IPS-15b (cell line): ENCODE measurements at regions not wholly inside any gene's neighbourhood (a gene's known extent, or its start where the extent isn't known, plus 50 kb on each side); places are given as distances from the start of the nearest gene placed in this dataset.

ENCODE experiments used
- H3K27me3 ChIP-seq: one replicate; pipeline ENCODE4 v1.6.1; 2013; ENCODE audit warnings: low read length; ENCODE audit not compliant: control insufficient read depth, insufficient read depth
- H3K36me3 ChIP-seq: one replicate; pipeline ENCODE4 v1.6.1; 2013; ENCODE audit warnings: low read length; ENCODE audit not compliant: control insufficient read depth, insufficient read depth
- H3K4me1 ChIP-seq: one replicate; pipeline ENCODE4 v1.6.1; 2013; ENCODE audit warnings: mild to moderate bottlenecking, low read length; ENCODE audit not compliant: control insufficient read depth, insufficient read depth
- H3K4me3 ChIP-seq: one replicate; pipeline ENCODE4 v1.5.1; 2013; ENCODE audit warnings: low read depth, low read length
- H3K9ac ChIP-seq: one replicate; pipeline ENCODE4 v1.6.1; 2013; ENCODE audit warnings: low read depth, mild to moderate bottlenecking, low read length
- H3K9me3 ChIP-seq: one replicate; pipeline ENCODE4 v1.6.1; 2013; ENCODE audit warnings: mild to moderate bottlenecking, low read length; ENCODE audit not compliant: control insufficient read depth, insufficient read depth

DNA sequence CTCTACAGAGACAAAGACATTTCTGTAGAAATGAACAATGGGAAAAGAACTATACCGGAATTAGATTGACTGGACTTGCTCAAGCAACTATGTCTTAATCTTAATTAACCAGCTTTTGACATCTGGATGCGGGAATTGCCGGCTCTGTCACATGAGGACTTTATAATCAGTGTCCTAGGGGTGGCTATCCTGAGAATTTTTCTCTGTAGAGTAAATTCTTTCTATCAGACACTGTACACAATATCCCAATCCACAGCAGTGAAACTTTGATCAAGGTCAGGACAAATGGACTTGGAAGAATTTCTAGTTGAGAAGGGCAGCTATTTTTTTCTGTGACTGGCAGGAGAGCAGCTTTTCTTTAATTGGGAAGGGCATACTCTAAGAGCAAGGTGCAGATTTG is 322.1 kb downstream of the HRH4 start:
- Histone ChIP-seq H3K9me3 (peaks cover 2% of the 10 kb centered on the region), H3K9ac (no peak overlapping the region), H3K36me3 (no peaks in the 10 kb centered on the region), H3K27me3 (no peaks in the 10 kb centered on the region), H3K4me3 (no peak overlapping the region), H3K4me1 (peaks cover 4% of the 10 kb centered on the region)

DNA sequence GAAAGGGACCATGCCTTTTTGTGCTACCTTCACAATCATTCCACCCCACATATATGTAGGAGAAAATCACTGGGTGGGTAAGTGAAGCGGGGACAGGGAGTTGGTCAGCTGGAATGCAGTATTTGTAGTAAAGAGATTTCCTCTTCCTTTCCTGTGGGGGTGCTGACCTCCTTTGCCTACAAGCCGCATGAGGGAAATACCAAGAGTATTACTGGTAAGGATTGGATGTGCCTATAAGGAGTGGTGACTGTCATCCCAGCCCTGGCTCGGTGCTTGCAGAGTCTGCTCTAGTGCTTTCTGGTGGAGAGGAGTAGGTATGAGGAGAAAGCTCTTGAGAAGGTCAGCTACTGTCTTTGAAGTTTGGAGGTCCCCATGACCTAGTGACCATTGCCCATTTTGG is 324.6 kb downstream of the HRH4 start:
- no peaks in the 10 kb centered on the region for H3K27me3 ChIP-seq
- no peaks in the 10 kb centered on the region for H3K36me3 ChIP-seq
- H3K4me1 ChIP-seq: no peaks in the 10 kb centered on the region
- no peak overlapping the region for H3K4me3 ChIP-seq
- H3K9me3 ChIP-seq: no peaks in the 10 kb centered on the region
- no peak overlapping the region for H3K9ac ChIP-seq

DNA sequence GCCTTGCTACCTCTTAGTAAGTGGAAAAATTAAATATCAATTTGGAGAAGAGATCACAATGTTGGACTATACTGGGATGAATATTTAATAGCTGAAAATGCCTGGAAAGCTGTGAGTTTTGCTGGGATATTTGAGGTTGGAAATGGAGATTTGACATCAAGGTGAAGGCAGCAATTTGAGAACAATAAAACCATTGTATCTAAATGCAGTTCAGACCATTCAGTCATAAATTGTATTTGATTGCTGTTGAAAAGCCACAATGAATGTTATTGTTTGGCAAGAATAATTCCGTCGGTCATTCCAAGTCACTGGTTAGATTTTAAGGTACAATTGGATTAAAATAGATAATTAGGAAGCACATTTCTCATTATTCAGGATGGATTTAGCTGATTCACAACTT is 325.6 kb downstream of the HRH4 start:
- H3K27me3 ChIP-seq: no peaks in the 10 kb centered on the region
- no peaks in the 10 kb centered on the region for H3K36me3 ChIP-seq
- no peaks in the 10 kb centered on the region for H3K9me3 ChIP-seq
- no peak overlapping the region for H3K4me3 ChIP-seq
- peaks cover 4% of the 10 kb centered on the region for H3K4me1 ChIP-seq
- H3K9ac ChIP-seq: no peak overlapping the region

DNA sequence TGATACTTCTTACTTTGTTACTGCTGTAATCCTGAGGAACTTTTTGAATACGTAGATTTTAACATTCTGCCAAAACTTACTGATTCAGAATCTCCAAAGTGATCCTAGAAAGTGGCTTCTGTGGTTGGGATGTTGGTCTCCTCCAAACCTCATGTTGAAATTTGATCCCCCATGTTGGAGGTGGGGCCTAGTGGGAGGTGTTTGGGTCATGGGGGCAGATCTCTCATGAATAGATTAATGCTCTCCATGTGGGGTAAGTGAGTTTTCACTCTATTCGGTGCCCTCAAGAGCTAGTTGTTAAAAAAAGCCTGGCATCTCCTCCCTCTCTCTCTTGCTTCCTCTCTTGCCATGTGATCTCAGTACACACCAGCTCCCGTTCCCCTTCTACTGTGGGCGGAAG is 329.9 kb downstream of the HRH4 start:
- Histone ChIP-seq H3K4me3 (no peak overlapping the region), H3K9ac (no peak overlapping the region), H3K4me1 (peaks cover 13% of the 10 kb centered on the region), H3K27me3 (no peaks in the 10 kb centered on the region), H3K36me3 (no peaks in the 10 kb centered on the region), H3K9me3 (no peaks in the 10 kb centered on the region)

DNA sequence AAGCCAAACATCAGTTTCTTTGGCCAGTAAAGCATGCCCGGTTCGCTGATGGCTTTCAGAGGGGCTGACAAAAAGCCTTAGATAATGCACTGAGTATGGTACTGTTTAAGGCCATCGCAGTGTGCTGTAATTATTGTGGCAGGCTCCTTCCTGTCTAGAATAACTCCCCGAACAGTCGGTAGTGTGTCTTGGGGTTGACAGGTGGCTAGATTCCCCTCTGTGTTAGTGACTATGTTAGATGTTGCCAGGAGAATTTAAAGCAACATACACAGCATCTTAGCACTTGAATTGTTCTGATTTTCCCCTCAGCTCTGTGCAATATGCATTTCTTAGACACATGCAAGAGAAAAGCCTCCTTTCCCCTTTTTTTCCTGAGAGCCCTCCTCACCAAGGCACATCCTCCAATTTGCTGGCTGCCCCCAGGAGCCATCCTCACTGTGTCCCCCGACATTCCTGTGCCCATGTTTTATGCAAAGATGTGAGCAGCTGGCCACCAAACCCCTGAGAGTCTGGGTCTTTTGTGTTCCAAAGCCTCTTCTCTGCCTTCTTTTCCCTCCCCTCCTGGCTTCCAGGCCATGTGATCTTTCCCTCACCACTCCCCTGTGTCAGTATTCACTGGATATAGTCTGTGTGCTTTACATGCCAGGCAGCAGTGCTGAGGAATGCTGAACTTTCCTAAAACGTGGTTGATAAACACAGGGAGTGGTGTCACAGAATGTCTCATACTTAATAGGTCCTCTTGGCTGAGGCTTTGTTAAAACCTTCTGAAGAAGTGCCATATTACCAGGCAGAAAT is 331.5 kb downstream of the HRH4 start:
- Histone ChIP-seq H3K9ac (no peak overlapping the region), H3K4me3 (no peak overlapping the region), H3K27me3 (no peaks in the 10 kb centered on the region), H3K36me3 (no peaks in the 10 kb centered on the region), H3K9me3 (no peaks in the 10 kb centered on the region), H3K4me1 (peaks cover 13% of the 10 kb centered on the region)

DNA sequence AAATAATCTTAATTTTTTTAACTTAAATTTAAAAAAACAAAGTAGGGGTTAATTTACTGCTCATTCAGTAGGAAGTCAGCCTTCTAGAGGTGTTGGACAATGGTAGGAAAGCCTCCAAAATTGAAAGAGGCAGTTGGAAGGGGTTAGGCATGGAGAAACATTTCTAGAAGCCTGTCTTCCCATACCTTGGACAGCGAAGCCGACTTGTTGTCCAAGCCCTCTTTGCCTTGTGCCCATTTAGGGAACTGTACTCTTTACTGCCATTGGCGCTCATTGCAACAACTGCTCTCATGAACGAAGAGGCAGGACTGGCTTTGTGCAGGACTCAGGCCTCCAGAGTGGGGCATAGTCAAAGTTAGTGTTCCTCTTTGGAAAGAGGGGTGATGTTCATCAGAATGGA is 333.3 kb downstream of the HRH4 start:
- H3K9ac ChIP-seq: no peak overlapping the region
- H3K9me3 ChIP-seq: no peaks in the 10 kb centered on the region
- H3K27me3 ChIP-seq: no peaks in the 10 kb centered on the region
- H3K4me3 ChIP-seq: no peak overlapping the region
- H3K36me3 ChIP-seq: no peaks in the 10 kb centered on the region
- peaks cover 13% of the 10 kb centered on the region for H3K4me1 ChIP-seq

DNA sequence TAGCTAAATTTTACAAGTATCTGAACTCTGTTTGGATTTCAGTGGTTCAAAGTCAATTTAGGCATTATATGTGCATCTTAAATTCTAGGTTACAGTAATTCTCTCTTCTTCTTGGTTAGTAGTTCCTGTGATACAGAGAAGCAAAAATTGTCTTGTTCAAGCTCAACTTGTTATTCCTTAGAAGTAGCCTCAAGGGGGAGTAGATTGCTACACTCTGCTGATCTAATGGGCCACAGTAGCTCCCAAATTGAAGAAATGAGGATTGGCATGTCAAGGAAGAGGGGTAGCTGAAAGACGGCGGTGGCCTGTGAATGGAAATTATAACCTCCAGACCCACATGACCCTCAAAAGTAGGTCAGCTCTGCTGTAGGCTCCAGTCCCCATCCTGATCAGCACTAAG is 334.7 kb downstream of the HRH4 start:
- Histone ChIP-seq H3K27me3 (no peaks in the 10 kb centered on the region), H3K9ac (no peak overlapping the region), H3K4me3 (no peak overlapping the region), H3K36me3 (no peaks in the 10 kb centered on the region), H3K9me3 (no peaks in the 10 kb centered on the region), H3K4me1 (peaks cover 18% of the 10 kb centered on the region)

DNA sequence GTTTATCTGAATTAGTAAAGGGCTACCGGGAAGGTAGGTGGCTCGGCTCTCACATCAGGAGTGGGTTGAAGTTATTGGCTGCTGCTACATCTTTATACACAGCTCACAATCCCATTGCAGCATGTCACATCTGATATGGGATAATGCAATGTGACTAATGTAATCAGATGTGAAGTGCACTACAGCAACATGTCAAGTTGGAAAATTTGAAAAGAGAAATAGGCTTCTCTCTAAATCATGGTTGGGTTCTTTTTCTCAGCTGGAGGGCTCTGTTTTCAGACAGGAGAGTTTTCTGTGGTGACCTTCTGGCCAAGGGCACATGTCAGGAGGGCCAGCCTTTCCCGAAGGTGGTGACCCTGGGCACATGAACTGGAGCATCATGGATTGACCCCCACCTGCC is 337.5 kb downstream of the HRH4 start:
- no peaks in the 10 kb centered on the region for H3K36me3 ChIP-seq
- no peaks in the 10 kb centered on the region for H3K27me3 ChIP-seq
- no peak overlapping the region for H3K4me3 ChIP-seq
- H3K4me1 ChIP-seq: peaks cover 5% of the 10 kb centered on the region
- H3K9ac ChIP-seq: no peak overlapping the region
- no peaks in the 10 kb centered on the region for H3K9me3 ChIP-seq

DNA sequence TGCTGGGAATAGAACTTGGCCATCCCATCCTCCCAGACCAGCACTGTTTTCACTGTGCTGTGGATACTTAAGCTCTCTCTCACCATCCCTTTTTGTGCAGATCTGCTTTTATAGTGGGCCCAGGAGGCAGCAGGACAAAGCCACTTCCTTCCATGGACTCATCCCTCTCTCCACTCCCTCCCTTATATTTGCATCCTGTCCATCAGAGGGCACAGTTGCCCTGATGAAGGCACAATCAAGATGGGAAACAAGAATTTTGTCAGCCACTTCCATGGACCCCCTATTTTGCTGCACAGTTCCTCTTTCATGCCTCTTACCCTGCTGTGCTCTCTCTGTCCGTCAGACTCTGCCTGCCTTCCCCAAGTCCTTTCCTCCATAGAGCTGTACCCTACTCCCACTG is 338.7 kb downstream of the HRH4 start:
- Histone ChIP-seq H3K9ac (no peak overlapping the region), H3K4me3 (no peak overlapping the region), H3K27me3 (no peaks in the 10 kb centered on the region), H3K9me3 (no peaks in the 10 kb centered on the region), H3K4me1 (peaks cover 5% of the 10 kb centered on the region), H3K36me3 (no peaks in the 10 kb centered on the region)

DNA sequence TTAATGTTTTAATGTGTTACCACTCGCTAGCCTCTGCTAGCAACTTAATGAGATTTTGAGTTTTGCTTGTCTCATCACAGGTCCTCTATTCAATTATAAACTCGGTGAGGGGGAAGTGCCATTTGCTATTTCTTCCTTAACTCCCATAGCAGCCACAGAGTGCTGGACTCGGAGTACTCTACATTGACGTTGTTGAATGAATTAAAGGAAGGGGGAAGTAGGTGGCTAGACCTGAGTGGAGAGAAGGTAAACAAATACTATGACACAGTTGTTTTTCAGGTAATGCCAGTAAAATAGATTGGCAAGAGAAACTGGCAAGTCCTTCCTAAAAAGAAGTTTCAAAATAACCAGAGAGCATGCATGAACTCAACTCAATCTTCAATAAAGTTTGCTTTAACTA is 339.3 kb downstream of the HRH4 start:
- Histone ChIP-seq H3K4me3 (no peak overlapping the region), H3K27me3 (no peaks in the 10 kb centered on the region), H3K9ac (no peak overlapping the region), H3K9me3 (no peaks in the 10 kb centered on the region), H3K36me3 (no peaks in the 10 kb centered on the region), H3K4me1 (peaks cover 5% of the 10 kb centered on the region)

DNA sequence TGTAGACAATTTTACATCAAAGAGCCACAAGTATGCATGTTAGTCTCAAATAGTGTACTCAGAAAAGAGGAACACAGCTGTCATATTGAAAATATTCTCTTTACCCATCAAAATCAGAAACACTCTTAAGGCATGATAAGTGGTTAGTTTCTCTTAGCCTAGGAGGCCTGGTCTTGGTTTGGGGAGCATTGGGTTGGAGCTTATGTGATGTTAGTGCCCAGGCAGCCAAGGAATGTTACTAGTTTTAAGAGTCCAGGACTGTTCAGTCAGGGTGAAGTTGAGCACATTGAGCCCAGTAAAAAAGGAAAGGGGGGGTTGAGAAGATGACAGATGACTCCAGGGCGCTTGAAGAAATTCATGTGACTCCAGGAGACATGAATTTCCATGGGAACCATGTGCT is 340.6 kb downstream of the HRH4 start:
- no peaks in the 10 kb centered on the region for H3K9me3 ChIP-seq
- no peak overlapping the region for H3K4me3 ChIP-seq
- H3K36me3 ChIP-seq: no peaks in the 10 kb centered on the region
- H3K9ac ChIP-seq: no peak overlapping the region
- H3K4me1 ChIP-seq: peaks cover 5% of the 10 kb centered on the region
- H3K27me3 ChIP-seq: no peaks in the 10 kb centered on the region

DNA sequence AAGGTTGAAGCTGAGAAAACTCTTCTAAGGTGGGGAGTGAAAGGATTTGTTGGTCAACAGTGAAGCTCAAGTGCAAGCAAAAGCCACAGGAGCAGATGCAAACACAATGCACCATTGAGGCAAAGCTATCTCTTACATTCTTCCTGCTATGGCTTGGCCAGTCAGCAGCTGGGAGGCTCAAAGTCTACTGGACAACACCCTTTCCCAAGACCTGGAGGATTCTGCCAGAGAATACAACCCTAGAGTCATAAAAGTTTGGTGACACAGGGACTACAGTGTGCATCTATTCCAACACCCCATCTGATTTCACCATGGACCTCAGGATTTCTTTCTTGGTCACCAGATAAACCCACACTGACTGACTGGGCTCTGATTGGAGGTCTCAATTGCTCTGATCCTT is 342.0 kb downstream of the HRH4 start:
- Histone ChIP-seq H3K9ac (no peak overlapping the region), H3K4me1 (peaks cover 5% of the 10 kb centered on the region), H3K4me3 (no peak overlapping the region), H3K9me3 (no peaks in the 10 kb centered on the region), H3K36me3 (no peaks in the 10 kb centered on the region), H3K27me3 (no peaks in the 10 kb centered on the region)
